ENCODE measurements at regions not wholly inside any gene's neighbourhood (a gene's known extent, or its start where the extent isn't known, plus 50 kb on each side); places are given as distances from the start of the nearest gene placed in this dataset.

DNA sequence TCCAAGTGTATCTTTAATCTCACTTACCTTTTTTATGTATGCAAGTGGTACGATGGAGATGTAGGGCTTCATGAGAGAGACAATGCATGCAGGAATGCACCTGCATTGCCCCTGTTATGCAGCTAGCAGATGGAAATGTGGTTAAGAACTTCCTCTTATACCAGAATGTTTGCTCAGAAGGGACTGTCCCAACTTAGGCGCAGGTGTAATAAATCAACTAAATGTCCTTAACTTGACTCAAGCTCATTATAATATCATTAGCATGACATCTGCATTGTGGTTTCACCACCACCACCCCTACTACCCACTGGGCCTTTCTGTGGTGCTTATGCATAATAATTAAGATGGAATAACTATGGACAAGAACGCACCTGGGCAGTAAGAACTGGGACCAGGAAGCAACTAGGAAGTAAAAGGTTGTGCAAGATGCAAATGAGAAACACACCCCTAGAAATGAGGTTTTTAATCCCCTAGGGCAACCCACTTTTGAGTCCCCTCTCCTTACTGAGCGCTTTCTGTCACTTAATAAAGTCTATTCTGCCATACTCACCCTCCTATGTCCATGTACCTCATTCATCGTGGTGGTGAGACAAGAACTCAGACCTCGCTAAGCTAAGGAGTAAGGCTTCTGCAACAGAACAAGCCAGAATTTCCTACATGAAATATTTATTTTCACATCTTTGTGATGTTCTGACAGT is 1103.3 kb upstream of the B3GALT2 start:
- DNase-seq: peak; percentile 87

DNA sequence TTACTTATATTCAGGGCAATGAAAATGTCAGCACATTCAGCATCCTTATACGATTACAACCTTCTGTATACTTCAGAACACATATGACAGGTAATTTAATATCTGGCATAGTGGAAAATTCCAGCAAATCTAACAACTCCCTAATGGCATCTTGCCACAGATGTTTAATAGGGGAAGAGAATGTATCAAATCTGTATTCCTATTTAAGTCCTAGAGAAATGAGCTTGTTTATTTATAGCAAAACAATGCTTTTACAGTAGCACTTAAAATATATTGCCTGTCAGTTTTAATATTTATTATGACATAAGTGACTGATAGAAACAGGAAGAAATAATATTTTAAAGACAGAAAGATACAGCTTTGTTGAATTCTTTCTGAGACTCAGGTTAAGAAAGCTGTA is 1101.8 kb upstream of the B3GALT2 start:
- no peak for DNase-seq

DNA sequence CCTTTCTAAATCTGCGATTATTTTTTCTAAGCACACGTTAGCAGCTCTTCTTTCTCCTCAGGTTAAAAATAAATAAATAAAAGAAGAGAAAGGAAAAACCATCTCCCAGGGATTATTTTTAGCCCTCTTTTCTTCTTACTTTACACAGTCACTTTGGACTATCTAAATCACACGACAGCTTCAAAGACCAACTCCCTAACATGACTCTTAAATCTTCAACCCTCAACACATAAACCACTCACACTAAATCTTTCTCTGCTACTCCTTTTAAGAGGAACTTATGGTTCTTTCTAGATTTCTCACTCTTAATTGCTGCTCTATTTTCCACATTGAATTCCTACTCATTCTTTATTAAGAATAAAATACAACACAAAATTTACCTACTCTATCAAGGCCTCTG is 1095.0 kb upstream of the B3GALT2 start:
- no peak for DNase-seq

DNA sequence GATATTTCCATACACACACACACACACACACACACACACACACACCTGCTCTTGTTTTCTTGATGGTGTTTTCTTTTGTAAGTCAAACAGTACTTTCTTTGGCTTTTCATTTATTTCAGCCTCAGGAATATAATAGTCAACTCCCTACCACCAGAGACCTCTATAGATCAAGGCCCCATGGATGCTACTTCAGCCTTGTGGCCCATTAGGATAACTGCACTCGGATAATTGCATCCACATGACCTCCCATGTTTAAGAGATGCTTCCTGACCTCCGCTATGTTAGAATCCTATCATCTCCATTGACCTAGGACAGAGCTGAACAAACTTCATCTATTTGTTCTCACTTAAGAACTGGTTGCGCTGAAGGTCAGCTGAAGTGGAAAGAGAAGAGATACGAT is 1094.0 kb upstream of the B3GALT2 start:
- no peak for DNase-seq

DNA sequence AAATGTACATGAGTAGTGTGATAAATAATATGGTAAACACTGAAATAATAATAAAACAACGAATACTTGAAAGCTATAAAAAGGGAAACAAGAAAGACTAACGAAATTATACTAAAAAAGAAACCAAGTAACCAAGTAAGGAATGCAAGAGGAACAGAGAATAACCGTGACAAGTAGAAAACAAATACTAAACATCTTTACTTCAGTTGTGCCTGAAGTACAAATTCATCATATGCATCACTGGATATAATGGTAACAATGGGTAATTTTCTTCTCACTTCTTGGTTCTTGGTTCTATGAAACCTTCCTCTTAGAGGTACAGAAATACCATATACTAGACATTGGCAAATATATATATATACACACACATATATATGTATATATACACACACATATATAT is 1093.6 kb upstream of the B3GALT2 start:
- DNase-seq: no peak

DNA sequence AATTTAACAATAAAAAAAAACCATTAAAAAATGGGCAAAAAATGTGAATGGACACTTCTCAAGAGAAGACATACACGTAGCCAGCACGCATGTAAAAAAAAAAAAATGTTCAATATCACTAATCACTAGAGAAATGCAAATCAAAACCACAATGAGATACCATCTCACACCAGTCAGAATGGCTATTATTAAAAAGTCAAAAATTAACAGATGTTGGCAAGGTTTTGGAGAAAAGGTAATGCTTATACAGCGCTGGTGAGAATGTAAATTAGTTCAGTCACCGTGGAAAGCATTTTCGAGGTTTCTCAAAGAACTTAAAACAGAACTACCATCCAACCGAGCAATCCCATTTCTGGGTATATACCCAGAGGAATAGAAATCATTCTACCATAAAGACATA is 1091.5 kb upstream of the B3GALT2 start:
- no peak for DNase-seq

DNA sequence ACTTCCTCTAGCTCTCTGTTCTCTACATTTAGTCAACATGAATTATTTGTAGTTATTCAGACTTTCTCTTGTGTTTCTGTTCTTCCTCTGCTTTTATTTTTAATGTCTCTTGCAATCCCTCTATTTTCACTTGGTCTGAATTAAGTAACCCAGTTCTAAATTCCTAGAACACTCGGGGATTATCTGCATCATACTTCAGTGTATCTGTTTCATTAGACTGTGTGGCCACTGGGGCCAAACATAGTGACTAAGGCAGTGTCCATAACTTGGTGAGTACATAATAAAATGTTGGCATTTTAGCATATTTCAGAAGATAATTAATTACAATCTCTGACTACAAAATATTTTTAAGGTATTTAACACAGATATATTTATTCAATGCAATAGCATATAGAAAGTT is 1087.2 kb upstream of the B3GALT2 start:
- DNase-seq: no peak

DNA sequence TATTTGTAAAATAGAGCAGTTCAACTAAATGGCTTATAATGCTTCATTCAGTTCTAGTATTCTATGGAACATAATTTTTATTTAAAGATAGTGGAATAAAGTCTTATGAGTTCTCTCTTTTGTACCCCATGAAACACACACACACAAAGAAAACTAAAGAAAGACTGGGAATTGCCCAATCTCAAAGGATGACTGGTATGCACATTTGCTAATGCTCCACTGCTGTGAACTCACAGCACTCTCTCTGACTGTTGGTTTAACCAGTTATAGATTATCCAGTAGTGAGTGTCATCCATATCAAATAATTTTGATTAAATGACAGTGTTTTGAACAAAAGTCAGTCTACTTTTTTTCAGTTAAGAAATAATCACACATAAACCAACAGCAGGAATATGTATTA is 1082.4 kb upstream of the B3GALT2 start:
- DNase-seq: no peak

DNA sequence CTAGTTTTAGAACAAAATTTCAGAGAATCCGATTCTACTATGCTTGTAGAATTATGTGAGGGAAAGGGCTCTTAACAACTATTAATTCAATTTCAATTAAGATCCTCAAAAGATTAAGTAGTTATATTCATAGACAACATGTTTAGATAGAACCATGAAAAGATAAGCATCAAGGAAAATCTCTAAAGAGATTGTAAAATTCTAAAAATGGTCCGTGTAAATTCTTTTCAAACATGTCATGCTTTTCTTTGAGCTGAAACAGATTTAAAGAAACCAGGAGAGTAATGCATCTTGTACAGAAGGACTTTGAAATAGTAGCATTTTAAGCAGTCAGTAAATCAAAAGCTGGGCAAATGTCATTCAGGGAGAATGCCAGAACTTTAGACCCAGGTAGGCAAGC is 1080.6 kb upstream of the B3GALT2 start:
- no peak for DNase-seq

DNA sequence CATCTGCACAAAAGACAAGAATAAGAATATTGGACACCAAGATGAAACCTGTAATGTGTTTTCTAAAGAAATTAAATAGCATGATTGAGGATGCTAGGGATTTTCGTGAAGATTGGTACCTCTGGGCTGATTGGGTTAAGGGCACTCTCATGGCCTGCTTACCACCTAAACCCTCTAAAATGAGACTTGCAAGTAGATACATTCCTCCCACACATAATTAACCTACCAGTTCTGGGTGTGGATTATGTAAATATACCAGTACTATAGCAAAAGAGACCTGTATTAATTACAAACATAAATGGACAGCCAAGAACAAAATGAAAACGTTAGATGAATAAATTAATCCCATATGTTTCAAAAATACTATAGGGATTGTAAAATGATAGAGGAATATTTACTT is 1069.6 kb upstream of the B3GALT2 start:
- DNase-seq: no peak

DNA sequence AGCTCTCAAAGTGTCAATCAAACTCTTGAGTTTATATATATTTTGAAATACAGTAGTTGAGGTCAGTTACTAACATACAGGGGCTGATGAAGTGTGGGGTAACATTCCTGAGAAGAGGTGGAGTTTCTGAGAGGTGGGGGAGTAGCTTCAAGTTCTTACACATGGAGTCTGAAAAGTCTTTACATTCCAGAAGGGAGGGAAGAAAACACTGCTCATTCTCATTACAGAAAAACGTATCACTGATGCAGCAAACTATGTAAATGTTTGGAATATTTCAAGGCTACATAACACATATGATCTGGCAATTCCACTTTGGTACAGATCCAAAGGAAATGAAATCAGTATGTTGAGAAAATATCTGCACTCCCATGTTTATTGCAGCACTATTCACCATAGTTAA is 1065.8 kb upstream of the B3GALT2 start:
- no peak for DNase-seq

DNA sequence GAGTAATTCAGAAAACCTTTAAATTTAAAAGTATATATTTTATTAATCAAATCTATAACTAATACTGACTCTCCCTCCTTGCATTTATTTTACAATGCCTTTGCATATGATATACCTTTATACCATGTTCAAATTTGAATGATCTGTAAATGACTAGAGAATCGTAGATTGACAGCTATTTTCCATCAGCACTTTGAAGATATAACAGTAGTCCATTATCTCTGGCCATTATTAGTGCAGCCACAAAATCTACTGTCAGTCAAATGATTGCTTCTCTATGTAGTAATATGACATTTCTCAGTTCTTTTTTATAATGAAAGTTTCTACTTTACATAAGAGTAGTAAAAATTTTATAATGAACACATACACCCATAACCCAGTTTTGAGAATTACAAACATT is 1054.8 kb upstream of the B3GALT2 start:
- DNase-seq: no peak

DNA sequence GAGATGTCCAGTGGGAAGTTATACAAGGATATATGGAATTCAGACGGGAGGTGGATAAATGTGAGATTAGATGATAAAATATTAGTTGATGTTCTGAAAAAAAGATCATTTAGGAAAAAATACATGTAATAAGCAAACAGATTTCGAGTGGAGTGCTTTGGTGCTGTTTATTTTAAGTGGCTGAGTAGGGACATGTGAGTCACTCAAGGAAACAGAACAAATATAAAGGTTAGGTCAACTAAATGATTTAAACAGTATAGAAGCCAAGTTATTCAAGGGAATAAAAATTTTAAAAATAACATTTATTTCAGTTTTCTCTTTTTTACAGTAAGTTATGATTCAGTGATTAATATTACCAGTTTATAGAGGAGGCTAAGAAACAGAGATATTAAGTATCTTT is 1046.7 kb upstream of the B3GALT2 start:
- DNase-seq: no peak

DNA sequence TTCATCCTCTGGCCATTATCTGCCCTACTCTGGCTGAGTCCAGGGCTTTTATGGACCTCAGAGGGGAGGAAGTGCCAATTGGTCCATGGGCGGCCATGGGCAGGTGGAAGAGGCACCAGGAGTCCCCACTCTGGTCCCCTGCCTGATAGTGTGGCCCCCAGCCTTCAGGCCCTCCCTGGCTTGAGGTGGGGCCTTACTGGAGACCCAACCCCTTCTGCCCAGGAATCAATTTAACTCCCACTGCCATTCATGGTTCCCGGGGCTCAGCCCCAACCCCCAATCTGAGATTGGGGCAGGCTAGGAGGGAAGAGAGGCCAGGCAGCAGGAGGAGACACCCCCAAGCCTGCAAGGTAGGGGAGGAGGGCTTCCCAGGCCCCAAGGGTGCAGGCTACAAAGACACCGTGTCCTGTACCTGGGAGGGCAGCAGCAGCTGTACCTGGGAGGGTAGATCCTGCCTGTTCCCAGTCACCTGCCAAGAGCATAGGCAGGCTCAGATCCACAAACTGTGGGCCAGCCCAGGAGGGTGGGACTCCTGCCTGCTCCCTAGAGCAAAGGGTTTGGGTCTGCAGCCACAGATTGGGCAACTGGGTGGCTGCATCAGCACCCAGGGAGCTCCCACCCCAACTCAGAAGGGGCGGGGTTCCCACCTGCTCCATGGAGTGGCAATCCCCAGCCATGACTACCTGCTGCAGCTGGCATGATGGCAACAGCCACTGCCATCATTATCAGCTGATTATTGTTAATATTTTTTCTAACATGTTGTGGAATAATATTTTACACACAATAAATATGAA is 1044.1 kb upstream of the B3GALT2 start:
- DNase-seq: no peak

DNA sequence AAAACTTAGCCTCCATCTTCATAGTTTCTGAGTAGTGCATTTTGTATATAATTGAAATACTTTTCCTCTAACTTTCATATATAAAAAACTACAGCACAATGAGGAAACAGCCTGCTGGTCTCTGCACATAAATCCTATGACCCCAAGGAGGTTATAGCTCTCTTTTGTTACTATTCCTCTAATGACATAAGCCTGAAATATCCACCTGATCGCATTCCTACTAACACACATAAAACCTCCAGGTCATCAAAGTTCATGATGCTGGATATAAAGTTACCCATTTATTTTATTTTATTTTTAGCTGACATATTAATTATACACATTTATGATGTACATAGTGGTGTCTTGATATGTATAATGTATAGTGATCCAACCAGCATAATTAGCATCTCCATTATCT is 1042.0 kb upstream of the B3GALT2 start:
- DNase-seq: no peak

DNA sequence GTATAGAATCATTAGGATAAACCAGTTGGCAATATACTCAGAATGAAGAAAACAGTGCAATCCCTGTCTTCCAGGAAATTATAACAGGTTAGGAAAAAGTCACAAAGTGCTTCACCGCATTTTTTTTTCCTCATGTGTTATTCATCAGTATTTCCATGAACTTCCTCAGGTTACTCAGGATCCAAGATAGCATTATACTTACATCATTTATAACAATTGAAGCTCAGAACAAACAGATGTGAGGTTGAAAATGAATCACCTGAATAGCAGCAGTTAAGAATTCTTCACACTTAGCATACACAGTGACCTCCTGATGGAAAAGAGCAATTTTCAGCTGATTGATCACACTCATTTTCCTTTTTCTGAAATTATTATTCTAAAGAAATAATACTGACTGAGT is 1040.7 kb upstream of the B3GALT2 start:
- no peak for DNase-seq

DNA sequence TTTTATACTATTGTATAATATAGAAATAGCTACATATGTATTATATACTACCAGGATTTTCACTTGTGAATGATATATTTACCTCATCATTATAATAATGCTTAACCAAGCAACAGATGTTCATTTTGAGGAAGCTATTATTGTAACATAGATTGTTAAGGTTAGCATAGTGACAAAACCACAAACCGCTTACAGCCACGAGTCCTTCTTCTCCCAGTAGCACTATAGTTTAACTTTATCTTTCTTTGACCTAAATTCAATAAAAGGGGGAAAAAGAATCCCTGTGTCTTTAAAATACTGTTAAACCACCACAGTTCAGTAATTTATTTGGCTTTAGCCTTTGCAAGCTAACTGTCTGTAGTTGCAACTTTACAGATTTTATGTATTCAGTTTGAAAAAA is 1039.4 kb upstream of the B3GALT2 start:
- DNase-seq: peak; percentile 79

DNA sequence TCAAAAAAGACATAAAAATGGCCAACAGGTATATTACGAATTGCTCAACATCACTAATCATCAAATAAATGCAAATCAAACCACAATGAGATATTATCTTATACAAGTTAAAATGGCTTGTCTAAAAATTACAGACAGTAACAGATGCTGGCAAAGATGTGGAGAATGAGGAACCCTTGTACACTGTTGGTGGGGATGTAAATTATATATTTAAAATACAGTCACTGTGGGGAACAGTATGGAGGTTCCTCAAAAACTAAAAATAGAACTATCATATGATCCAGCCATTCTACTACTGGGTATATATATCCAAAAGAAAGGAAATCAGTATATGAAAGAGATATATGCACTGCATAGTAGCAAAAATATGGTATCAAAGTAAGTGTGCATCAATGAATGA is 1037.2 kb upstream of the B3GALT2 start:
- no peak for DNase-seq

DNA sequence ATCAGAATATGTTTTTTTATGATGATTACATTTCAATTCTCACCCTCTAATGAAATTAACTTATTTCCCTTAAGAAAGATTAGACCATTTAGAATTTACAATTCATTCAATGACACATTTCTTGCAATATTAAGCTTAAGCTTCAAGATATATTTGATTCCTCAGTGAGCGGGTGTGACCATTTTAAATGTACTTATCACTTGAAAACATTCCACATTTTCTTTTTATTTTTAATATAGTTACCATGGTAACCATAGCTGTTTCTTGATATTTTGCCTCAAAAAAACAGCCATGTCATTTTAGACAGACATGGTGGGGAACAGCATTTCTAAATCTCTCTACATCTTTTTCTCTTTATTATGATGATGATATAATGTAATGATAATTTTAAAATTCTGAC is 1029.0 kb upstream of the B3GALT2 start:
- DNase-seq: no peak

DNA sequence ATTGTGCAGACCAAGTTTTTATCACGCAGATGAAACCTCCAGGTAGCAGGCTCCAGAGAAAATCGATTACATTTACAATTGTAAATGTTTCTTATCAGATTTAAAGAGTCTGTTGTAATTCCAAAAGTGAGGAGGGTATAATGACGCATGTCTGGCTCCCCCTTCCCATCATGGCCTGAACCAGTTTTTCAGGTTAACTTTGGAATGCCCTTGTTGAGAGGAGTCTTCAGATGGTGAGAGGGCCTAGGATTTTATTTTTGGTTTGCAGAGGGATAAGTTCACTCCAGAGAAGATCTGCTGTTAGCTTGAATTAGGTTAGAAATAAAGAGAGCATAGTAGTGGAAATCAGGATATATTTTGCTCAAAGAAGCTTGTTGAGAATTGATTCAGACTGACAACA is 1028.3 kb upstream of the B3GALT2 start:
- no peak for DNase-seq

DNA sequence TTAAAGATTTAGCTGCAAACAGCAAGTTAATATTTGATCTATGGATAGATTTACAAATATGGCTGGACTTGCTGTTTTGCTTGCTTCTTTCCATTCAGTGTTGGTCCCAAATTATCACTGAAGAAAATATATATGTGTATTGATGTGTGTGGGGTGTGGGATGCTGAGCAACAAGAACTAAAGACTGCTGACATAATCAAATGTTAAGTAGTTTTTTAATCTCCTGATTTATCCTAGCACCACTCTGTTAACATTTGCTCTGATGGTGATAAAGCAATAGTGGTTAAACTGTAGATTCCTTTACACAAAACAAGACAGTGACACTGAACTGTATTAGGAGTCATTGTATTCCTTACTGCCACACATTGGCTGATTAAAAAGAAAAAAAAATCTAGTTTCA is 1023.5 kb upstream of the B3GALT2 start:
- DNase-seq: no peak

DNA sequence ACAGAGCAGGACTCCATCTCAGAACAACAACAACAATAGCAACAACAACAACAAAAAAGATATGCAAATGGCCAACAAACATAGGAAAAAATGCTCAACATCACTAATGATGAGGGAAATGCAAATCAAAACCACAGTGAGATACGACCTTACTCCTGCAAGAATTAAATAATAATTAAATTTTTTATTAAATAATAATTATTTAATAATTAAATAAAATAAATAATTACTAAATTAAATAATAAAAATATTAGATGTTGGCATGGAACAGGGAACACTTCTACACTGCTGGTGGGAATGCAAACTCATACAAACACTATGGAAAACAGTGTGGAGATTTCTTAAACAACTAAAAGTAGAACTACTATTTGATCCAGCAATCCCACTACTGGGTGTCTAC is 1022.3 kb upstream of the B3GALT2 start:
- no peak for DNase-seq

DNA sequence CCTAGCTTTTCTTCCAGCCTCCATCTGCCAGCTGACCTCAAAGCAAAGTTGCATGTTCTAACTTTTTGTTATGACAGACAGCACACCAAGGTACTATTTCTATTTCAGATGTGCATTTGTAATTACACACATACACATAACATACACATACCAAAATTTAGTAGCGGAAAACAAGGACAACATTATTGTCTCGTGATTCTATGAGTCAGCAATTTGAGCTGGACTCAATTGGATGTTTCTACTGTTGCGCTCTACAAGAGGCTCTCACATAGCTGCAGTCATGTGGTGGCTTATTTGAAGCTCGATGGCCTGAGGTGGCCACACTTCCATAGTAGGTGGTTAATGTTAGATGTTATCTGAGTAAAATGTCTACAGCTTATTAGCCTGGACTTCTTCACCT is 1010.1 kb upstream of the B3GALT2 start:
- no peak for DNase-seq

DNA sequence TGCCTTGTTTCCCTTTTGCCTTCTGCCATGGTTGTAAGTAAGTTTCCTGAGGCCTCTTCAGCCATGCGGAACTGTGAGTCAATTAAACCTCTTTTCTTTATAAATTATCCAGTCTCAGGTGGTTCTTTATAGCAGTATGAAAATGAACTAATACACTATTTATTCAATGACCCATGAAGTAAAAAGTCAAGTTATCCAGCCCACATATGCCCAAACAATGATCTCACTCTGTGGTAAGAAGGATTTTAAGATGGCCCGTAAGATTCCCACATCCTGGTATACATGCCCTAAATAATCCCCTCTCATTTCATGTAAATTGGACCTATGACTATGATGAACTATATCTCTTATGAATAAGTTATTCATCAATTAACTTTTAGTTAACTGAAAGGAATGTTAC is 1008.3 kb upstream of the B3GALT2 start:
- DNase-seq: no peak

DNA sequence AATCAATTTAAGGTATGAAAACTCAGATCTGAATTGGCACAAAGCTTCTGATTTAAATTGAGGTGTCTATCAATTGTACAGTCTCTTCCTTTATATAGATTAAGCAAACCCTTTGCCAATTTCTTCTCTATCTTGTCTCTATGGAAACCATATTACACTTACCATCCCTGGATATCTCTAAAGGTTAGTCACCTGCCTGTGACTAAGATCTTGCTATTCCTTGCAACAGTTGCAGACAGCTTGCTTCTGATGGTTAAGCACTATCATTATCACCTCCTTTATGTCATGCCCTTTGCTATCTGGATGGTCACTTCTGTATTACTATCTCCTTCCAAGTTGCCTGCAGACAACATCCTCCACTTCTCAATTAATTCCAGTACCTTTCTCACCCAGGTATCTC is 998.6 kb upstream of the B3GALT2 start:
- no peak for DNase-seq

Measured in RPMI8226 (cell line).